NCI-H2196 (cell line): ENCODE measurements at regions not wholly inside any gene's neighbourhood (a gene's known extent, or its start where the extent isn't known, plus 50 kb on each side); places are given as distances from the start of the nearest gene placed in this dataset.

Experiments
- DNase-seq: peaks from one replicate; lab custom pipeline; 2025; ENCODE audit not compliant: unreplicated experiment; lab: John Stamatoyannopoulos, UW

GRCh38 chr9:89953824-89954615 is 349.2 kb downstream of the GADD45G start:
- no peak for DNase-seq

GRCh38 chr9:89955144-89955543 is 350.3 kb downstream of the GADD45G start:
- no peak for DNase-seq

GRCh38 chr9:89955626-89956025 is 350.8 kb downstream of the GADD45G start:
- no peak for DNase-seq

DNA sequence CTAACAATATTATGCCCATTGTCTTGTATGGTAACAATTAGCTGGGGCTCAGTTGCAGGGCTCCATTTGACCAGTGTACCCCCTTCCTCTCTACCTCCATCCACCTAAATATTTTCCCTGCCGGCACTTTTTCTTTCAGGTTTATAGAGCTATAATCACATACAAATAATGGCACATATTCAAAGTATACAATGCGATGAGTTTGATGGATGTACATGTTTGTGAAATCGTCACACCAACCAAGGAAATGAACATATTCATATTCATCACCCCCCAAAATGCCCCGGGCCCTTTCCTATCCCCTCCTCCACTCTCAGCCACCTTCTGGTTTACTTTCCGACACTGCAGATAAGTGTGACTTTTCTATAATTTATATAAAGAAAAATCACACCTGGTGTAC is 351.5 kb downstream of the GADD45G start:
- DNase-seq, result no peak

GRCh38 chr9:89956907-89957306 is 352.1 kb downstream of the GADD45G start:
- no peak for DNase-seq

GRCh38 chr9:89958086-89958485 is 353.3 kb downstream of the GADD45G start:
- no peak for DNase-seq

DNA sequence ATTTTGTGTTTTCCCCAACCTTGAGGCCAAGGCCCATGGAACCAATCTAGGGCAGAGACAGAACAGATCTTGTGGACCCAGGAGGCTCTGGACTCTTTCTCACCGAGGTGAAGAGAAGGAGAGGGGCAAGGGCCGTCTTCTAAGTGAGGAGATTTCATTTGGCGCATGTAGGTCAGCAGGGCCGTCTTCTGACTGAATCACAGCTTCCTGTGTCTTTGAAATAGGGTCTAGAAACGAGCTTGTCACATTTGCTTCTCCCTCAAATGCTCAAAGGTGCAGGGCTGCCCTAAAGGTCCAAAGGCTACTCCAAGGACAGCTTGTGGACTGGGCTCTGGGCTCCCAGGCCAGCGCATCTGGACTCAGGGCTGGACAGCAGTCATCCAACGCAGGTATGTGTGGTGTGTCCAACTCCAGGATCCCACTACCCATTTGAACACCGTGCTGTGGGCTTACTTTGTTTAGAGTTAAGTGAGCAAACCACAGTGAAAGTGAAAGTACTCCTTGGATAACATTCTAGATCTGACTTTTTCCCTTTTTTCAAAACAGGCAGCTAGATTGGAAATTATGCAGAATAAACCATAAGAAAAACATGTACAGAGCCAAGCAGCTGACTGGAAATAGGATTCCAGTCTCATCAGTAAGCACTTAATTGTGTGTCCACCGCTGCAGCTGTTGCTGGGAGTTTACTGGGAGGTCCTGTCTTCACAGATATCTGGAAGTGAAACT is 357.0 kb downstream of the GADD45G start:
- no peak for DNase-seq

- no peak for DNase-seq
Measured at GRCh38 chr9:89963280-89963679, 358.5 kb downstream of the GADD45G start.

GRCh38 chr9:89967527-89967926 is 362.7 kb downstream of the GADD45G start:
- DNase-seq, result no peak

DNA sequence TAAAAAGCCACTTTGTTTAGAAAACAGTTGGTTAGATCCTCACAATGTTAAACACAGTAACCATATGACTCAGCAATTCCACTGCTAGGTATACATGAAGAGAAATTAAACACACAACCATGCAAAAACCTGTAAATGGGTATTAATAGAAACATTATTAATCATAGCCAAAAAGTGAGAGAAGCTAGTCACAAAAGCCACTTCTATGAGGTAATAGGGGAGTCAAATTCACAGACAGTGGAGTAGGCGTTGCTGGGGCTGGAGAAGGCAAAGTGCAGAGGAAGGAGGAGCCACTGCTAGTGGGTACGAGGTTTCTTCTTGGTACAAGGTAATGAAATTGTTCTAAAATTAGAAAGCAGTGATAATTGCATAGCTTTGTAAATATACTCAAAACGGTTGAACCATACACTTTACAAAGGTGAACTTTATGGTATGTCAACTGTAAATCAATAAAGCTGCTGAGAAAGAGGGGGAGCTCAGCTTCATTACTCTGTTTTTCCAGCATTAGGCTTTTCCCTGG is 364.4 kb downstream of the GADD45G start:
- no peak for DNase-seq

DNA sequence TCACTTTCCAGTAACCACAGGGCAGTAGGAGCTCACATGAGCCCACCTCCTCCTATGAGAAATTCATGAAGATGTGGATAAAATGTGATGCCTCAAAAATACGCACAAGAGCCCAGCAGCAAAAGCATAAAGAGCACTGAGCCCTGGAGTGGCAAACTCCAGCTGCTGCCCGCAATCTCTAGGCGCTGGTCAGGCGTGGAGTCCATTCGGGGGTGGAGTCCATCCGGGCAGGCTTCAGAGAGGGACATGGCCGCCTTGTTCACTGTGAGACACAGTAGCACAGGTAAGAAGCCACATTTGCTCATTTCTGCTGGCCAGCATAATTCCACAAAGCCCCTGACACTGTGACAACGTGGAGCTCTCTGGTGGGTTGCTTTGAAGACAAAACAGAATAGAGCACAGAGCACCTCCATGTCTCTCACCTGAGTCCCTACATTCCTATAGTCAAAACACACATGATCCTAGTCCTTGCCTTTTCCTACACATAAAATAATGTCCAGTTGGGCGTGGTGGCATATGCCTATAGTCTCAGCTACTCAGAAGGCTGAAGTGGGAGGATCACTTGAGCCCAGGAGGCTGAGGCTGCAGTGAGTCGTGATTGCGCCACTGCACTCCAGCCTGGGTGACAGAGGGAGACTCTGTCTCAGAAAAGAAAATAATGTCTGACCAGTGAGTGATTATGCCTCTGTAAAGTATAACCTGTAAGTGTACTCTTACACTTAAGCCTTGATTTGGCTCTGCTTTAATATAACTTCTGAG is 365.2 kb downstream of the GADD45G start:
- DNase-seq, result no peak

DNA sequence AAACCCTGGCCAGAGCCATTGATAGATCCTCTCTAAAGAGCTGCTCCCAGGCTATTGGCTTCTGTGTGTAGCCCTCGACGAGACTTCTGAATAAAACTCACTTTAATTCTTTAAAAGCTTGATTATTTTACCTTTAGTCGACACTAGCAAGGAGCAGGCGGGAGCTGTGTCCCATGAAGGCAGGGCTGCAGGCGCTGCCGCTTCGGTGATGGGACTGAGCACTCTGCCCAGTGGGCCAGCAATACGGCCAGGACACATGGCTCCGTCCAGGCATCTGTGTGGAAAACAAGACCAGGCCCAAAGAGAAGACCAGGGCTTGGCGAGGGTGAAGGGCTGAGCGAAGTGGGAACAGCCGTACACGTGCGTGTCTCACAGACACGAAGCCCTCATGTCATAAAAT is 365.9 kb downstream of the GADD45G start:
- no peak for DNase-seq

- DNase-seq, result no peak
Measured at GRCh38 chr9:89972535-89972934, 367.7 kb downstream of the GADD45G start.

DNA sequence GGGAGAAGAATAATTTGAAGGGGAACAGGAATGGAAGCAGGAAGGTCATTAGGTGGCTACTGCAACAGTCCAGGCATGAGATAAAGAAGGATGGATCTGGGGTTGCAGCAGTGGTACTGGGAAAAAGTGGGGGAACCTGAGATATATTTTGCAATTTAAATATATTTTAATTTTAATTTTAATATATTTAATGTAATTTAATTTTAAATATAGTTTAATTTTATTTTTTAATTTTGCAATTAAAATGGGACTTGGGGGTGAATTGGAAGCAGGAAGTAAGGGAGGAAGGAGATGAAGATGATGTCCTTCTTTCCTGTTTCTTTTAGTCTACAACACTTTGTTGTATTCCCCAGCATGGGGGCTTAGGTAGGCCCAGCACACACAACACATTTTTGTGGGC is 369.8 kb downstream of the GADD45G start:
- DNase-seq, result no peak

GRCh38 chr9:89975024-89975423 is 370.2 kb downstream of the GADD45G start:
- DNase-seq, result no peak

- no peak for DNase-seq
Measured at GRCh38 chr9:89975630-89976029, 370.8 kb downstream of the GADD45G start.

DNA sequence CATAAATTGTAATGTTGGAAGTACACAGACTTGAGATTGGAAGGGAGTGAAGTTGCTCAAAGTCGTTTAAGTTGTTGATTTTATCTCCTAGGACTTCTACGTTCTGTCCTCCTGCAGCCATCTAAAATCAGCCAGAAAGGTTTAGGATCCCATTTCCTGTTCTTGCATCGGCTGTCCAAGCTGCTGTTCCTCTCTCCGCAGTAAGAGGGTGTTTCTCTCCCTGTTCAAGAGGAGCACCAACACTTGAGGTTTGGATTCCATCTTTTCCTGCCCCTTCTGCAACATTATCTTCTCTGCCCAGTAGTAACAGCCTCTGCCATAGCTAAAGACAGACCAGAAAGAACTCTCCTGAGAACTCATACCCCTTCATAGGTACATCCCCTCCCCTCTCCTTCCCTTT is 373.4 kb downstream of the GADD45G start:
- no peak for DNase-seq

DNA sequence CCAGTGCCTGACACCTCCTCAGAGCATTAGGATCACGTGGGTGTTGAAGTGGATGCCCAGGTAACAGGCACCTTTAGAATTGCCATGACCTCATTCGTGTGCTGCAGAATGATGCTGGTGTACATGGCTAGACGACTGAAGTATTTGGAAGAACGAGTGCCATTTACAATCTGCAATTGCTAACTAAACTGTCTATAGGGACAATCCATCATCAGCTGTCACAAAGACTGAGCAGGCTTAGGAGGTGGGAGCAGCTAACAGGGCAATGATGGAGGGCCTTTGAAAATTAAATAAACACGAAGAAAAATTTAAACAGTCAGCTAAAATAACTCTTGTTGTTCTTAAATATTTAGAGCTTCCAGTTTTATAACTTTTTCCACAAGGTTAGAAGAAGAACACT is 375.8 kb downstream of the GADD45G start:
- DNase-seq, result no peak

DNA sequence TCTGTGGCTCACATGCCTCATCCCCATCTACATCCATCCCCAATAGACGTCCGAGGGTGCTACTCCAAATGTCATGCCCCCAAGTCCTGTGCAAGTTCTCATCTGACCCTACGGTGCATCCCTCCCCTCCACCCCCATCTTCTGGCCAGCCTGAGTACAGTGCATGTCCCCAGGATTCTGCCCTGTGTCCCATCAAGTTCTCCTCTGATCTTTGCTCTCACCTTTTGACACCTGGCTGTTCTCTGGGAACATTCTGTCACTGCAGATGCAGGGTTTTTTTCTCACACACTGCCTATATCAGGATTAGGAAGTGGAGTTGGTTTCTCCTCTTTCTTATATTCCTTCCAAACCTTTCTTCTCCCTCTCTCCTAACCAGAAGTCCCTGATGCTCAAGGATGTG is 377.2 kb downstream of the GADD45G start:
- DNase-seq, result no peak

GRCh38 chr9:89983411-89983810 is 378.6 kb downstream of the GADD45G start:
- DNase-seq, result no peak

- DNase-seq, result no peak
Measured at GRCh38 chr9:89984214-89984613, 379.4 kb downstream of the GADD45G start.

GRCh38 chr9:89985068-89985467 is 380.3 kb downstream of the GADD45G start:
- no peak for DNase-seq
